CD4-positive, alpha-beta T cell treated with Interleukin-17A for 4 hours (primary cell): ENCODE measurements at regions not wholly inside any gene's neighbourhood (a gene's known extent, or its start where the extent isn't known, plus 50 kb on each side); places are given as distances from the start of the nearest gene placed in this dataset.
"Not testable (repeated sequence)": the region's sequence is repeated elsewhere in the genome, so short reads cannot be mapped to it uniquely, and the experiment has no call there.

Source experiments
- DNase-seq: peaks from one replicate; pipeline ENCODE4 v3.0.0-alpha.2; 2020; ENCODE audit warnings: mixed read lengths

- DNase-seq, result no peak
Measured at GRCh38 chr1:219066631-219067349, 106.9 kb upstream of the LYPLAL1 start.

- DNase-seq, result no peak
Measured at GRCh38 chr1:219067350-219067712, 106.3 kb upstream of the LYPLAL1 start.

- not testable (repeated sequence) for DNase-seq
Measured at GRCh38 chr1:219070395-219070794, 103.3 kb upstream of the LYPLAL1 start.

- no peak for DNase-seq
Measured at GRCh38 chr1:219071209-219071608, 102.5 kb upstream of the LYPLAL1 start.

- DNase-seq, result no peak
Measured at GRCh38 chr1:219072329-219072728, 101.3 kb upstream of the LYPLAL1 start.

GRCh38 chr1:219074084-219074728 lies 99.5 kb upstream of the LYPLAL1 start:
- DNase-seq, result no peak

GRCh38 chr1:219075121-219075879 lies 98.4 kb upstream of the LYPLAL1 start:
- no peak for DNase-seq

GRCh38 chr1:219076326-219076937 lies 97.2 kb upstream of the LYPLAL1 start:
- DNase-seq, result no peak

GRCh38 chr1:219077767-219078166 lies 95.9 kb upstream of the LYPLAL1 start:
- not testable (repeated sequence) for DNase-seq

GRCh38 chr1:219081943-219082925 lies 91.4 kb upstream of the LYPLAL1 start:
- DNase-seq, result no peak

GRCh38 chr1:219083631-219084030 lies 90.0 kb upstream of the LYPLAL1 start:
- DNase-seq, result no peak

- DNase-seq, result no peak
Measured at GRCh38 chr1:219085082-219085481, 88.6 kb upstream of the LYPLAL1 start.

- DNase-seq, result no peak
Measured at GRCh38 chr1:219085988-219086387, 87.7 kb upstream of the LYPLAL1 start.

- no peak for DNase-seq
Measured at GRCh38 chr1:219086956-219087469, 86.7 kb upstream of the LYPLAL1 start.

GRCh38 chr1:219088778-219089557 lies 84.7 kb upstream of the LYPLAL1 start:
- no peak for DNase-seq

GRCh38 chr1:219090607-219091006 lies 83.1 kb upstream of the LYPLAL1 start:
- DNase-seq, result no peak

- no peak for DNase-seq
Measured at GRCh38 chr1:219092206-219092605, 81.5 kb upstream of the LYPLAL1 start.

- no peak for DNase-seq
Measured at GRCh38 chr1:219099307-219099706, 74.4 kb upstream of the LYPLAL1 start.

- DNase-seq, result no peak
Measured at GRCh38 chr1:219100059-219100458, 73.6 kb upstream of the LYPLAL1 start.

- not testable (repeated sequence) for DNase-seq
Measured at GRCh38 chr1:219102466-219102865, 71.2 kb upstream of the LYPLAL1 start.

GRCh38 chr1:219105893-219106292 lies 67.8 kb upstream of the LYPLAL1 start:
- DNase-seq, result no peak
